K562 (cell line): ENCODE measurements at regions not wholly inside any gene's neighbourhood (a gene's known extent, or its start where the extent isn't known, plus 50 kb on each side); places are given as distances from the start of the nearest gene placed in this dataset.

Experiments
- RBM34 ChIP-seq: fragments of 200-400 bp; formaldehyde crosslinking; IDR thresholded peaks from 2 replicates; pipeline ENCODE4 v1.6.1; 2018; ENCODE audit warnings: low read length, borderline replicate concordance; ENCODE audit not compliant: insufficient read depth
- ZFP36 ChIP-seq: fragments of 150-350 bp; IDR thresholded peaks from 2 replicates; pipeline ENCODE4 v1.6.1; 2018; ENCODE audit warnings: low read length, low read depth; ENCODE audit not compliant: partially characterized antibody

DNA sequence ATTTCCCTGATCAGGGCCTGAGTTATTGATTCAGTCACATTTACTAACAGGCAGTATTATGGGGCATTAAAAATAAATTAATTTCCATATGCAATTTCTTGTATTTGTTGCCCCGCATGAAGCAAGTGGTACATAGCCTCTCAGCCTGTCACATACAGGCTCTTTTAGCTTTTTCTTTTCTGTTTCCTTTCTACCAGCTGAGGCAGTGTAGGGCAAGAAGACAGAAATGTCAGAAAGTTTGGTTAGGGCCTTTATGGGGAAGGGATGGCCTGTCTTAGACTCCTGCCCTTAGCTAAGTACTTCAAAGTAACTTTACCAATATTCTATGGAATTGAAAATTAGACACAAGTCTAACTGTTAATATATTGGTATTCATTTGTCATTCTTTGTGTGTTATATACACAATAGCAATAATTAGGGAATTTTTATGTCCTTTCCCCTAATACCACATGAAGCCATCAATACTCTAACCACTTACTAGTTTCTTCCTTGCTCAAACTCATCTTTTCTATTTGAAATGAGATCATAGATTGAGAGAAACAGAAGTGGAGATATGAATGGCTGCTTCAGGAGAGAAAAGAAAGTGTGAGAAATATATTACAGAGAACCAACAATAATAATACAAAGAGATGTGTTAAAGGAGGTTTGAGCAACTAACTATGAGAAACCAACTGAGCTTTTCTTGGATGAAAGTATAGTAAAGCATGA lies 669.6 kb downstream of the PCDH17 start:
- no peak for TF ChIP-seq RBM34
- TF ChIP-seq ZFP36 = no peak
